ENCODE measurements at regions not wholly inside any gene's neighbourhood (a gene's known extent, or its start where the extent isn't known, plus 50 kb on each side); places are given as distances from the start of the nearest gene placed in this dataset.

- H3K27ac ChIP-seq = no peak overlapping the region
- TF ChIP-seq CTCF (conservative IDR thresholded peaks at IDR 0.05) = no peak
These were observed 576.2 kb upstream of the SMIM31 start for GRCh38 chr4:164177753-164178152.

- H3K27ac ChIP-seq = no peak overlapping the region
- no peak for TF ChIP-seq CTCF (conservative IDR thresholded peaks at IDR 0.05)
These were observed 565.7 kb upstream of the SMIM31 start for GRCh38 chr4:164188236-164188635.

GRCh38 chr4:164192844-164193243, 561.1 kb upstream of the SMIM31 start:
- no peak overlapping the region for H3K27ac ChIP-seq
- TF ChIP-seq CTCF (conservative IDR thresholded peaks at IDR 0.05) = no peak

GRCh38 chr4:164193676-164194075, 560.3 kb upstream of the SMIM31 start:
- H3K27ac ChIP-seq = no peak overlapping the region
- no peak for TF ChIP-seq CTCF (conservative IDR thresholded peaks at IDR 0.05)

- H3K27ac ChIP-seq = no peak overlapping the region
- no peak for TF ChIP-seq CTCF (conservative IDR thresholded peaks at IDR 0.05)
These were observed 556.4 kb upstream of the SMIM31 start for GRCh38 chr4:164197556-164197955.

- TF ChIP-seq CTCF (conservative IDR thresholded peaks at IDR 0.05) = no peak
- no peak overlapping the region for H3K27ac ChIP-seq
These were observed 550.5 kb upstream of the SMIM31 start for GRCh38 chr4:164203476-164203875.

GRCh38 chr4:164204434-164204833, 549.5 kb upstream of the SMIM31 start:
- no peak overlapping the region for H3K27ac ChIP-seq
- no peak for TF ChIP-seq CTCF (conservative IDR thresholded peaks at IDR 0.05)

- TF ChIP-seq CTCF (conservative IDR thresholded peaks at IDR 0.05) = no peak
- no peak overlapping the region for H3K27ac ChIP-seq
These were observed 546.5 kb upstream of the SMIM31 start for GRCh38 chr4:164207460-164207859.

Measured in VCaP (cell line).